SU-DHL-6 (cell line): ENCODE measurements at regions not wholly inside any gene's neighbourhood (a gene's known extent, or its start where the extent isn't known, plus 50 kb on each side); places are given as distances from the start of the nearest gene placed in this dataset.

Experiments
- H2AFZ ChIP-seq: fragments of 200-600 bp; sonication (generic); 2 replicates; pipeline ENCODE4 v1.6.1; 2014; ENCODE audit warnings: low read depth, mild to moderate bottlenecking, moderate library complexity, mixed read lengths, antibody characterized with exemption, low read length; ENCODE audit not compliant: severe bottlenecking
- H3F3A ChIP-seq: fragments of 200-600 bp; shearing (Covaris generic); 2 replicates; pipeline ENCODE4 v1.6.0; 2016; ENCODE audit warnings: antibody characterized with exemption, mild to moderate bottlenecking; ENCODE audit not compliant: insufficient read depth
- H3K27ac ChIP-seq: fragments of 200-600 bp; sonication (generic); 2 replicates; pipeline ENCODE4 v1.5.1; 2016; ENCODE audit warnings: low read depth, mild to moderate bottlenecking, low read length, moderate library complexity, mixed read lengths
- H3K27me3 ChIP-seq: fragments of 200-600 bp; sonication (generic), shearing (Covaris generic); 2 replicates; pipeline ENCODE4 v1.6.0; 2014; ENCODE audit warnings: mild to moderate bottlenecking, low read length
- H3K36me3 ChIP-seq: fragments of 200-600 bp; sonication (generic); 2 replicates; pipeline ENCODE4 v1.6.1; 2014; ENCODE audit warnings: mild to moderate bottlenecking, low read length, mixed read lengths
- H3K4me2 ChIP-seq: fragments of 300-600, 200-600 bp; shearing (Covaris generic), sonication (generic); 2 replicates; pipeline ENCODE4 v1.6.0; 2014; ENCODE audit warnings: low read length, low read depth, mild to moderate bottlenecking; ENCODE audit not compliant: poor library complexity, severe bottlenecking
- H3K4me3 ChIP-seq: fragments of 200-600 bp; sonication (generic); 2 replicates; pipeline ENCODE4 v1.5.1; 2014; ENCODE audit warnings: antibody characterized with exemption, low read length, mild to moderate bottlenecking, mixed read lengths; ENCODE audit not compliant: insufficient read depth, poor library complexity, severe bottlenecking
- H3K79me2 ChIP-seq: fragments of 200-600 bp; sonication (generic); 2 replicates; pipeline ENCODE4 v1.6.1; 2014; ENCODE audit warnings: mild to moderate bottlenecking, low read length, moderate library complexity; ENCODE audit not compliant: insufficient read depth
- H3K9ac ChIP-seq: fragments of 200-600 bp; sonication (generic); 2 replicates; pipeline ENCODE4 v1.7.0; 2014; ENCODE audit warnings: mild to moderate bottlenecking, low read length
- H3K9me2 ChIP-seq: fragments of 200-600 bp; sonication (generic); replicated peaks from 2 replicates; pipeline ENCODE4 v1.6.1; 2014; ENCODE audit warnings: low read length; ENCODE audit not compliant: insufficient read depth
- H3K9me3 ChIP-seq: fragments of 200-600 bp; sonication (generic); 2 replicates; pipeline ENCODE4 v1.6.1; 2014; ENCODE audit warnings: low read length, mixed read lengths; ENCODE audit not compliant: insufficient read depth
- H4K20me1 ChIP-seq: fragments of 200-600 bp; sonication (generic); 2 replicates; pipeline ENCODE4 v1.6.1; 2014; ENCODE audit warnings: low read depth, mild to moderate bottlenecking, antibody characterized with exemption, low read length, moderate library complexity, mixed read lengths
- CTCF ChIP-seq: fragments of 200-600 bp; sonication (generic); IDR thresholded peaks from one replicate; pipeline ENCODE4 v1.5.1; 2017; ENCODE audit warnings: antibody characterized with exemption, mild to moderate bottlenecking, low read length, moderate library complexity; ENCODE audit not compliant: insufficient read depth, poor library complexity, severe bottlenecking
- EZH2phosphoT487 ChIP-seq: fragments of 200-600 bp; sonication (generic), shearing (Covaris generic); conservative IDR thresholded peaks from 2 replicates; pipeline ENCODE4 v1.6.1; 2018; ENCODE audit warnings: mild to moderate bottlenecking, antibody characterized with exemption, low read length, moderate library complexity, mixed read lengths

GRCh38 chr17:34121311-34121710 lies 133.8 kb upstream of the CCL2 start:
- Histone ChIP-seq H2AFZ (no peak overlapping the region), H4K20me1 (no peaks in the 10 kb centered on the region), H3K27me3 (no peaks in the 10 kb centered on the region), H3K9ac (no peak overlapping the region), H3K9me3 (no peaks in the 10 kb centered on the region; the same call in 1 of the 2 replicates), H3K9me2 (no peaks in the 10 kb centered on the region), H3K27ac (no peak overlapping the region), H3K79me2 (no peaks in the 10 kb centered on the region), H3F3A (no peaks in the 10 kb centered on the region), H3K4me3 (no peak overlapping the region), H3K4me2 (no peak overlapping the region), H3K36me3 (no peaks in the 10 kb centered on the region)
- TF ChIP-seq CTCF = no peak
- no peak for TF ChIP-seq EZH2phosphoT487

- Histone ChIP-seq H3K9me3 (no peaks in the 10 kb centered on the region; the same call in 1 of the 2 replicates), H3K4me3 (no peak overlapping the region), H3K79me2 (no peaks in the 10 kb centered on the region), H3K4me2 (no peak overlapping the region), H4K20me1 (no peaks in the 10 kb centered on the region), H2AFZ (no peak overlapping the region), H3F3A (no peaks in the 10 kb centered on the region), H3K27me3 (no peaks in the 10 kb centered on the region), H3K27ac (no peak overlapping the region), H3K36me3 (no peaks in the 10 kb centered on the region), H3K9ac (no peak overlapping the region), H3K9me2 (no peaks in the 10 kb centered on the region)
- TF ChIP-seq CTCF (no peak), EZH2phosphoT487 (no peak)
Observed at GRCh38 chr17:34122515-34122914, 132.6 kb upstream of the CCL2 start.

- H3K4me2 ChIP-seq = no peak overlapping the region
Observed at GRCh38 chr17:34125010-34125409, 130.1 kb upstream of the CCL2 start.

More at GRCh38 chr17:34125010-34125409, 130.1 kb upstream of the CCL2 start:
- Histone ChIP-seq H3K9me2 (no peaks in the 10 kb centered on the region), H3K27me3 (no peaks in the 10 kb centered on the region), H2AFZ (no peak overlapping the region), H3K9ac (no peak overlapping the region), H3K4me3 (no peak overlapping the region), H3K79me2 (no peaks in the 10 kb centered on the region), H3K9me3 (no peaks in the 10 kb centered on the region), H4K20me1 (no peaks in the 10 kb centered on the region), H3F3A (no peaks in the 10 kb centered on the region), H3K36me3 (no peaks in the 10 kb centered on the region), H3K27ac (no peak overlapping the region)
- no peak for TF ChIP-seq EZH2phosphoT487
- no peak for TF ChIP-seq CTCF
